Subcutaneous abdominal adipose tissue (tissue), 5 donors: ENCODE measurements at regions not wholly inside any gene's neighbourhood (a gene's known extent, or its start where the extent isn't known, plus 50 kb on each side); places are given as distances from the start of the nearest gene placed in this dataset.

ENCODE experiments used
- H3K27ac ChIP-seq: one replicate; pipeline ENCODE4 v1.7.0; 2013; ENCODE audit warnings: low read depth, mild to moderate bottlenecking, inconsistent platforms, low read length, moderate library complexity
- H3K27me3 ChIP-seq, 5 donors: one replicate each; pipeline ENCODE4 v1.7.0; 2013; ENCODE audit warnings: low read length in 5 of 5, inconsistent platforms in 1 of 5; ENCODE audit not compliant: control insufficient read depth in 5 of 5, insufficient read depth in 4 of 5
- H3K36me3 ChIP-seq, 5 donors: one replicate each; pipeline ENCODE4 v1.7.0; 2013; ENCODE audit warnings: low read length in 5 of 5; ENCODE audit not compliant: control insufficient read depth in 5 of 5, insufficient read depth in 5 of 5
- H3K4me1 ChIP-seq, 5 donors: one replicate each; pipeline ENCODE4 v1.7.0; 2013; ENCODE audit warnings: low read length in 5 of 5, mild to moderate bottlenecking in 3 of 5, moderate library complexity in 1 of 5; ENCODE audit not compliant: control insufficient read depth in 5 of 5, insufficient read depth in 5 of 5
- H3K4me3 ChIP-seq, 5 donors: one replicate each; pipeline ENCODE4 v1.7.0; 2013; ENCODE audit warnings: low read length in 5 of 5, low read depth in 1 of 5
- H3K9ac ChIP-seq, 5 donors: one replicate each; pipeline ENCODE4 v1.7.0; 2013; ENCODE audit warnings: low read length in 5 of 5, mild to moderate bottlenecking in 4 of 5, moderate library complexity in 3 of 5
- H3K9me3 ChIP-seq, 5 donors: one replicate each; pipeline ENCODE4 v1.7.0; 2013; ENCODE audit warnings: low read length in 5 of 5; ENCODE audit not compliant: control insufficient read depth in 5 of 5
- donor health status: healthy.
- donor health status: healthy.
- donor health status: healthy.
- donor health status: healthy.
- donor health status: healthy.

DNA sequence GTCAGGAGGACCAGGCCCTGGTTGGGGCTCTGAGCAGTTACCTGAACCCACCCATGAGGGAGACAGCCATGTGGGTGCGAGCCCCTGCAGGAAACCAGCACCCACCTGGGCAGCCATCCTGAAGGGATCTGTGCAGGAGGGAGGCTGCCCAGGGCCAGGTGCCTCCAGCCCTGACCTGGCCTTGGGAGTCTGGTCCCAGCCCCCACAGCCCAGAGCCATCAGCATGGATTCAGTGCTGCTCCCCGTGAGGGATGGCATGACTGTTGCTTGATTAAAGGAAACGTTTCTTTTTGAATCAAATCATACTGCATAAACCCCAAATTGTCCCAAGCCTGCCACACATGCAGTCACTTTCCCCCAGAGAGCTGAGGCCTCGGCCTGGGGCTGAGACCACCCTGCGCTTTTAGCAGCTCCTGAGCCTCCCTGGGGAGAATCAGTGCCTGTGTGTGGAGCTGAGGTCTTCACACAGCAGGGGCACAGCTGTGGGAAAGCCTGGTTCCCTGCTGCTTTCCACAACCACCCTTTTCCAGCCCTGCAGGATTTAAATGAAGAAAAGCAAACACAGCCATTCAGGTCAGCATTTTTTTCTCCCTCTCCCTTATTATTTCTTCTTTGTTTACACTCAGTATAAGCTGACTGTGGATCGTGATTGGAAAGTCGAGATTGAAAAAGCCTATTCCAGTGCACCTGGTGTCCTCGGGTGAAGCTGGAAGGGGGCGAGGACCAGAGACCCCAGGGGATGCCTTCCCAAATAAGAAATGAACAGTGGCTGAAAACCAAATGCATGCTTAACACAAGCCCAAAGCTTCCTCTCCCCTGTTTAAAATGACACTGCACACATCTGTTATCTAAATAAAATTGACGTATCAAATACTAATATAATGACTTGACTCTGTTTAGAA lies 283.9 kb downstream of the SMOC2 start:
- Histone ChIP-seq H3K9me3 (peaks cover 0 to 9% (median 6%) of the 10 kb centered on the region in 5 donors), H3K27me3 (no peaks in the 10 kb centered on the region), H3K36me3 (no peaks in the 10 kb centered on the region), H3K4me3 (no peak overlapping the region), H3K4me1 (peaks cover 0 to 4% (median 0%) of the 10 kb centered on the region in 5 donors), H3K9ac (no peak overlapping the region), H3K27ac (no peak overlapping the region)

DNA sequence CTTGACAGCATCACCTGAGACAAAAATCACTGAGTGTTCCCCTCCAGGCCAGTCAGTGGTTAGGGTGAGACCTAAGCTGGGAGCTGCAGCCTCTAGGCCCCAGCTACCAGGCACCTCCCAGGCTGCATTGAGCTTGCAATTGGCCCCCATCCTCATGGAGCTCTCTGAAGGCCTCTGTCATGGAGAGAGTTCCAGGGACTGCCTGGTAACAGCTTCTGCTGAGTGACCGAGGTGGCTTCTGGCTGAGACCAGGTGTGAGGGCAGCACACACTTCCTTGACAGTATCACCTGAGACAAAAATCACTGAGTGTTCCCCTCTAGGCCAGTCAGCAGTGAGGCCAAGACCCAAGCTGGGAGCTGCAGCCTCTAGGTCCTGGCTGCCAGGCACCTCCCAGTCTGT lies 283.0 kb downstream of the SMOC2 start:
- Histone ChIP-seq H3K9me3 (peaks cover 0 to 9% (median 6%) of the 10 kb centered on the region in 5 donors), H3K27ac (no peak overlapping the region), H3K4me1 (peaks cover 0 to 4% (median 0%) of the 10 kb centered on the region in 5 donors), H3K27me3 (no peaks in the 10 kb centered on the region), H3K4me3 (no peak overlapping the region), H3K9ac (no peak overlapping the region), H3K36me3 (no peaks in the 10 kb centered on the region)

DNA sequence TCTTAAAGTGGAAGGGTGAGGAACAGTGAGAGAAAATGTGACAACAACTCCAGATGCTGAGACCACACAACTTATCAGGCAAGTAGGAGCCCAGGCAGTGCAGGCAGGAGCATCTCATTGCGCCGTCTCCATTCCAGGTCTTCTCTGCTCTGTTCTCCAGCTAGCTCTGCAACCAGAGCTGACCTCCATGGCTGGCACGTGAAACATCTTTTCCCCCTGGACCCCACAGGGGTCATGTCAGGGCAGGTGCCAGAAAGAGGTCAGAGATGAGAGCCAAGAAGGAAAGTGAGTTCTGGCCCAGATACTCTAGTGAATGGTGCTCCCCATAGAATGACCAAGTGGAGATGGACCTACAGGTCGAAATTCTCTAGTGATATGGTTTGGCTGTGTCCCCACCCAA lies 281.4 kb downstream of the SMOC2 start:
- no peak overlapping the region for H3K9ac ChIP-seq
- H3K27me3 ChIP-seq = no peaks in the 10 kb centered on the region
- H3K9me3 ChIP-seq = peaks cover 0 to 9% (median 6%) of the 10 kb centered on the region in 5 donors
- H3K27ac ChIP-seq = no peak overlapping the region
- H3K4me3 ChIP-seq = no peak overlapping the region
- peaks cover 0 to 4% (median 0%) of the 10 kb centered on the region in 5 donors for H3K4me1 ChIP-seq
- no peaks in the 10 kb centered on the region for H3K36me3 ChIP-seq

DNA sequence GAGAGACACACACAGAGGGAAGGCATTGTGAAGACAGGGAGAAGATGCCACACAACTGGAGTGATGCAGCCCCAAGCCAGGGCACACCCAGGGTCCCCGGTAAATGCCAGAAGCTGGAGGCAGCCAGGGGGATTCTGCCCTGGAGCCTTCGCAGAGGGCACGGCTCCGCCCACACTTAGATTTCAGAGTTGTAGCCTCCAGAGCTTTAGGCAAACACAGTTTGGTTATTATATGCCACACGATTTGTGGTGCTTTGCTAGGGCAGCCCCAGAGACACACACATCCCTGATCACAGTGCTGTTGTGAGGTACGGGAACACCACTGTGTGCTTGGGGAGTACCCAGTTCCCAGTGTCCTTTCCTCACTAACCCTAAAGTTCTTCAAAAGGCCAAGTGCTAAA lies 280.6 kb downstream of the SMOC2 start:
- Histone ChIP-seq H3K9ac (no peak overlapping the region), H3K27ac (no peak overlapping the region), H3K9me3 (peaks cover 0 to 9% (median 6%) of the 10 kb centered on the region in 5 donors), H3K27me3 (no peaks in the 10 kb centered on the region), H3K4me1 (peaks cover 0 to 4% (median 0%) of the 10 kb centered on the region in 5 donors), H3K36me3 (no peaks in the 10 kb centered on the region), H3K4me3 (no peak overlapping the region)

DNA sequence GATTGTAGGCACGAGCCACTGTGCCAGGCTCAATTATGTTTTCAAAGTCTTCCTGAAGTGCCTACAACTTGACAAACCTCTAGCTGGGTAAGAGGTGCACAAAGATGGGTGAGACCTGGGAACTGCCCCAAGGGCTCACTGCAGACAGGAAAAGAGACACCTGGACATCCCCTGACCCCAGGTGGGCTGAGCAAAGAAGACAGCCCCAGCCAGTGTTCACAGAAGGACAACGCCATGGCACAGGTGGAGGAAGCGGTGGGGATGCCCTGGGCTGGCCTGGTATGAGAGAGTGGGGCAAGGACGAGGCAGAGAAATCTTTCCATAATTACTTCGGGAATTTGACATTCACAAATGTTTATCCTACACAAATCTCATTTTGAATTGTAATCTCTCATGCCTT lies 278.9 kb downstream of the SMOC2 start:
- H3K9me3 ChIP-seq = peaks cover 0 to 18% (median 9%) of the 10 kb centered on the region in 5 donors

DNA sequence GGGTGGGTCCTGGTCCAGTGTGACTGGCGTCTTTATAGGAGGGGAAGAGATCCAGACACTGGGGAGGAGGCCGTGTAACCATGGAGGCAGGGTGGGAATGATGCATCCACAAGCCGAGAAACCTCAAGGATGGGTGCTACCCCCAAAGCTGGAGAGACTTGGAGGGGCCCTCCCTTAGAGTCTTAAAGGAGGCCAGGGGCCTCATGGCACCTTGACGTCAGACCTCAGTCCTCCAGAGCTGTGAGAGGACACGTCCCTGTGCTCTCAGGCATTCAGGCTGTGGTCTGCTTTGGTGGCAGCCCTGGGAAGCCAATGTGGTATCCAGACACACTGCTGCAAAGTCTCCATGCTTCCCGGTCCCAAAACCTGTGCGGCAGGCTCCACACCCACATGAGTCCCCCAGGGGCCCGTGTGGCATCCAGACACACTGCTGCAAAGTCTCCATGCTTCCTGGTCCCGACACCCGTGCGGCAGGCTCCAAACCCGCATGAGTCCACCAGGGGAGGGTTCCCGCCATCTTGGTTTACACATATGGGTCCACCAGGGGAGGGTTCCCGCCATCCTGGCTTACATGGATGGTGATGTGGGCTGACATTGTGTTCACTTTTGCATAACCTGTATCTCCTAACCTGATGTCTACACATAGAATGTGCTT lies 278.0 kb downstream of the SMOC2 start:
- no peaks in the 10 kb centered on the region for H3K36me3 ChIP-seq
- no peak overlapping the region for H3K27ac ChIP-seq
- peaks cover 0 to 19% (median 6%) of the 10 kb centered on the region in 5 donors for H3K9me3 ChIP-seq
- H3K4me3 ChIP-seq = no peak overlapping the region
- no peak overlapping the region for H3K9ac ChIP-seq
- H3K4me1 ChIP-seq = no peaks in the 10 kb centered on the region
- no peaks in the 10 kb centered on the region for H3K27me3 ChIP-seq

More for the DNA sequence above, 278.9 kb downstream of the SMOC2 start:
- Histone ChIP-seq H3K9ac (no peak overlapping the region), H3K27ac (no peak overlapping the region), H3K27me3 (no peaks in the 10 kb centered on the region), H3K4me3 (no peak overlapping the region), H3K4me1 (peaks cover 0 to 4% (median 0%) of the 10 kb centered on the region in 5 donors), H3K36me3 (no peaks in the 10 kb centered on the region)
